ENCODE measurements at regions not wholly inside any gene's neighbourhood (a gene's known extent, or its start where the extent isn't known, plus 50 kb on each side); places are given as distances from the start of the nearest gene placed in this dataset.

- TF ChIP-seq, protein P1, sequence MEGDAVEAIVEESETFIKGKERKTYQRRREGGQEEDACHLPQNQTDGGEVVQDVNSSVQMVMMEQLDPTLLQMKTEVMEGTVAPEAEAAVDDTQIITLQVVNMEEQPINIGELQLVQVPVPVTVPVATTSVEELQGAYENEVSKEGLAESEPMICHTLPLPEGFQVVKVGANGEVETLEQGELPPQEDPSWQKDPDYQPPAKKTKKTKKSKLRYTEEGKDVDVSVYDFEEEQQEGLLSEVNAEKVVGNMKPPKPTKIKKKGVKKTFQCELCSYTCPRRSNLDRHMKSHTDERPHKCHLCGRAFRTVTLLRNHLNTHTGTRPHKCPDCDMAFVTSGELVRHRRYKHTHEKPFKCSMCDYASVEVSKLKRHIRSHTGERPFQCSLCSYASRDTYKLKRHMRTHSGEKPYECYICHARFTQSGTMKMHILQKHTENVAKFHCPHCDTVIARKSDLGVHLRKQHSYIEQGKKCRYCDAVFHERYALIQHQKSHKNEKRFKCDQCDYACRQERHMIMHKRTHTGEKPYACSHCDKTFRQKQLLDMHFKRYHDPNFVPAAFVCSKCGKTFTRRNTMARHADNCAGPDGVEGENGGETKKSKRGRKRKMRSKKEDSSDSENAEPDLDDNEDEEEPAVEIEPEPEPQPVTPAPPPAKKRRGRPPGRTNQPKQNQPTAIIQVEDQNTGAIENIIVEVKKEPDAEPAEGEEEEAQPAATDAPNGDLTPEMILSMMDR (IDR thresholded peaks at IDR 0.05; ENCODE audit: insufficient read depth, low read depth, low read length): no peak
- TF ChIP-seq EZH2 (IDR thresholded peaks at IDR 0.05; ENCODE audit: insufficient read depth, low read length): no peak
Observed at GRCh38 chr12:91590966-91591638, 408.5 kb upstream of the DCN start.
